ENCODE measurements at regions not wholly inside any gene's neighbourhood (a gene's known extent, or its start where the extent isn't known, plus 50 kb on each side); places are given as distances from the start of the nearest gene placed in this dataset.

- no peaks in the 10 kb centered on the region for H3K9me3 ChIP-seq (ENCODE audit: control insufficient read depth, insufficient read depth, low read length)
- H3K36me3 ChIP-seq (ENCODE audit: control insufficient read depth, insufficient read depth, low read length): no peaks in the 10 kb centered on the region
- H3K27ac ChIP-seq (ENCODE audit: low read length): no peak overlapping the region
- no peaks in the 10 kb centered on the region for H3K27me3 ChIP-seq (ENCODE audit: control insufficient read depth, insufficient read depth, low read length)
- DNase-seq (ENCODE audit: low read depth, low spot score): no peak
- whole genome bisulfite sequencing (ENCODE audit: insufficient coverage, insufficient read length): no CpG with 5 or more reads among the region's 2 CpGs
- no peaks in the 10 kb centered on the region for H3K4me1 ChIP-seq (ENCODE audit: control insufficient read depth, insufficient read depth, low read length)
- no peak overlapping the region for H3K4me3 ChIP-seq (ENCODE audit: low read length)
Observed at GRCh38 chr4:170610434-170610833, 520.7 kb upstream of the AADAT start.

GRCh38 chr4:170599894-170600293, 510.1 kb upstream of the AADAT start:
- DNase-seq (ENCODE audit: low read depth, low spot score): no peak
- H3K36me3 ChIP-seq (ENCODE audit: control insufficient read depth, insufficient read depth, low read length): no peaks in the 10 kb centered on the region
- no CpG with 5 or more reads among the region's 4 CpGs for WGBS (ENCODE audit: insufficient coverage, insufficient read length)
- no peak overlapping the region for H3K27ac ChIP-seq (ENCODE audit: low read length)
- H3K27me3 ChIP-seq (ENCODE audit: control insufficient read depth, insufficient read depth, low read length): no peaks in the 10 kb centered on the region
- H3K4me3 ChIP-seq (ENCODE audit: low read length): no peak overlapping the region
- H3K4me1 ChIP-seq (ENCODE audit: control insufficient read depth, insufficient read depth, low read length): no peaks in the 10 kb centered on the region
- H3K9me3 ChIP-seq (ENCODE audit: control insufficient read depth, insufficient read depth, low read length): no peaks in the 10 kb centered on the region

- Histone ChIP-seq H3K27me3 (ENCODE audit: control insufficient read depth, insufficient read depth, low read length) (no peaks in the 10 kb centered on the region), H3K9me3 (ENCODE audit: control insufficient read depth, insufficient read depth, low read length) (no peaks in the 10 kb centered on the region), H3K4me1 (ENCODE audit: control insufficient read depth, insufficient read depth, low read length) (no peaks in the 10 kb centered on the region), H3K4me3 (ENCODE audit: low read length) (no peak overlapping the region), H3K36me3 (ENCODE audit: control insufficient read depth, insufficient read depth, low read length) (no peaks in the 10 kb centered on the region), H3K27ac (ENCODE audit: low read length) (no peak overlapping the region)
- no peak for DNase-seq (ENCODE audit: low read depth, low spot score)
- WGBS (ENCODE audit: insufficient coverage, insufficient read length): no CpG with 5 or more reads among the region's 3 CpGs
Observed at GRCh38 chr4:170591076-170591475, 501.3 kb upstream of the AADAT start.

GRCh38 chr4:170589597-170590191, 499.9 kb upstream of the AADAT start:
- no peak for DNase-seq (ENCODE audit: low read depth, low spot score)
- no peaks in the 10 kb centered on the region for H3K4me1 ChIP-seq (ENCODE audit: control insufficient read depth, insufficient read depth, low read length)
- no peak overlapping the region for H3K4me3 ChIP-seq (ENCODE audit: low read length)
- no peak overlapping the region for H3K27ac ChIP-seq (ENCODE audit: low read length)
- H3K27me3 ChIP-seq (ENCODE audit: control insufficient read depth, insufficient read depth, low read length): no peaks in the 10 kb centered on the region
- no peaks in the 10 kb centered on the region for H3K36me3 ChIP-seq (ENCODE audit: control insufficient read depth, insufficient read depth, low read length)
- no peaks in the 10 kb centered on the region for H3K9me3 ChIP-seq (ENCODE audit: control insufficient read depth, insufficient read depth, low read length)
- WGBS (ENCODE audit: insufficient coverage, insufficient read length): no CpG with 5 or more reads among the region's 3 CpGs

- H3K36me3 ChIP-seq (ENCODE audit: control insufficient read depth, insufficient read depth, low read length): no peaks in the 10 kb centered on the region
- no peak overlapping the region for H3K4me3 ChIP-seq (ENCODE audit: low read length)
- no CpG with 5 or more reads among the region's 5 CpGs for WGBS (ENCODE audit: insufficient coverage, insufficient read length)
- no peaks in the 10 kb centered on the region for H3K9me3 ChIP-seq (ENCODE audit: control insufficient read depth, insufficient read depth, low read length)
- no peaks in the 10 kb centered on the region for H3K4me1 ChIP-seq (ENCODE audit: control insufficient read depth, insufficient read depth, low read length)
- no peak overlapping the region for H3K27ac ChIP-seq (ENCODE audit: low read length)
- no peaks in the 10 kb centered on the region for H3K27me3 ChIP-seq (ENCODE audit: control insufficient read depth, insufficient read depth, low read length)
- DNase-seq (ENCODE audit: low read depth, low spot score): no peak
Observed at GRCh38 chr4:170581969-170582368, 492.2 kb upstream of the AADAT start.

- no peak overlapping the region for H3K27ac ChIP-seq (ENCODE audit: low read length)
- H3K9me3 ChIP-seq (ENCODE audit: control insufficient read depth, insufficient read depth, low read length): no peaks in the 10 kb centered on the region
- H3K36me3 ChIP-seq (ENCODE audit: control insufficient read depth, insufficient read depth, low read length): no peaks in the 10 kb centered on the region
- no peak for DNase-seq (ENCODE audit: low read depth, low spot score)
- H3K4me1 ChIP-seq (ENCODE audit: control insufficient read depth, insufficient read depth, low read length): no peaks in the 10 kb centered on the region
- no peak overlapping the region for H3K4me3 ChIP-seq (ENCODE audit: low read length)
- H3K27me3 ChIP-seq (ENCODE audit: control insufficient read depth, insufficient read depth, low read length): no peaks in the 10 kb centered on the region
- no CpG with 5 or more reads among the region's 7 CpGs for WGBS (ENCODE audit: insufficient coverage, insufficient read length)
Observed at GRCh38 chr4:170581322-170581721, 491.6 kb upstream of the AADAT start.

- WGBS (ENCODE audit: insufficient coverage, insufficient read length): no CpG with 5 or more reads among the region's 2 CpGs
- DNase-seq (ENCODE audit: low read depth, low spot score): no peak
- H3K36me3 ChIP-seq (ENCODE audit: control insufficient read depth, insufficient read depth, low read length): no peaks in the 10 kb centered on the region
Observed at GRCh38 chr4:170580651-170581050, 490.9 kb upstream of the AADAT start.

GRCh38 chr4:170538821-170539473, 449.2 kb upstream of the AADAT start:
- Histone ChIP-seq H3K4me1 (ENCODE audit: control insufficient read depth, insufficient read depth, low read length) (no peaks in the 10 kb centered on the region), H3K27ac (ENCODE audit: low read length) (no peak overlapping the region), H3K4me3 (ENCODE audit: low read length) (no peak overlapping the region), H3K27me3 (ENCODE audit: control insufficient read depth, insufficient read depth, low read length) (no peaks in the 10 kb centered on the region), H3K36me3 (ENCODE audit: control insufficient read depth, insufficient read depth, low read length) (no peaks in the 10 kb centered on the region), H3K9me3 (ENCODE audit: control insufficient read depth, insufficient read depth, low read length) (no peaks in the 10 kb centered on the region)
- DNase-seq (ENCODE audit: low read depth, low spot score): no peak

More at GRCh38 chr4:170580651-170581050, 490.9 kb upstream of the AADAT start:
- Histone ChIP-seq H3K4me1 (ENCODE audit: control insufficient read depth, insufficient read depth, low read length) (no peaks in the 10 kb centered on the region), H3K27ac (ENCODE audit: low read length) (no peak overlapping the region), H3K9me3 (ENCODE audit: control insufficient read depth, insufficient read depth, low read length) (no peaks in the 10 kb centered on the region), H3K4me3 (ENCODE audit: low read length) (no peak overlapping the region), H3K27me3 (ENCODE audit: control insufficient read depth, insufficient read depth, low read length) (no peaks in the 10 kb centered on the region)

GRCh38 chr4:170529748-170530722, 440.3 kb upstream of the AADAT start:
- Histone ChIP-seq H3K36me3 (ENCODE audit: control insufficient read depth, insufficient read depth, low read length) (no peaks in the 10 kb centered on the region), H3K4me3 (ENCODE audit: low read length) (no peak overlapping the region), H3K4me1 (ENCODE audit: control insufficient read depth, insufficient read depth, low read length) (no peaks in the 10 kb centered on the region), H3K27ac (ENCODE audit: low read length) (no peak overlapping the region), H3K9me3 (ENCODE audit: control insufficient read depth, insufficient read depth, low read length) (no peaks in the 10 kb centered on the region), H3K27me3 (ENCODE audit: control insufficient read depth, insufficient read depth, low read length) (no peaks in the 10 kb centered on the region)
- WGBS (ENCODE audit: insufficient coverage, insufficient read length): no CpG with 5 or more reads among the region's 5 CpGs
- DNase-seq (ENCODE audit: low read depth, low spot score): no peak

- Histone ChIP-seq H3K9me3 (ENCODE audit: control insufficient read depth, insufficient read depth, low read length) (no peaks in the 10 kb centered on the region), H3K27me3 (ENCODE audit: control insufficient read depth, insufficient read depth, low read length) (no peaks in the 10 kb centered on the region), H3K27ac (ENCODE audit: low read length) (no peak overlapping the region), H3K4me3 (ENCODE audit: low read length) (no peak overlapping the region), H3K36me3 (ENCODE audit: control insufficient read depth, insufficient read depth, low read length) (no peaks in the 10 kb centered on the region), H3K4me1 (ENCODE audit: control insufficient read depth, insufficient read depth, low read length) (no peaks in the 10 kb centered on the region)
- no peak for DNase-seq (ENCODE audit: low read depth, low spot score)
- WGBS (ENCODE audit: insufficient coverage, insufficient read length): no CpG with 5 or more reads among the region's 1 CpG
Observed at GRCh38 chr4:170526471-170526870, 436.7 kb upstream of the AADAT start.

Data from iPS DF 6.9 (cell line).